ENCODE measurements at regions not wholly inside any gene's neighbourhood (a gene's known extent, or its start where the extent isn't known, plus 50 kb on each side); places are given as distances from the start of the nearest gene placed in this dataset.

GRCh38 chr7:69438584-69439412 lies 159.5 kb upstream of the AUTS2 start:
- TF ChIP-seq CTCF (IDR thresholded peaks at IDR 0.05; ENCODE audit: borderline replicate concordance, extremely low read depth, insufficient read depth): no peak
- Histone ChIP-seq H3K27ac (ENCODE audit: low read depth in 2 of 2, low read length in 2 of 2) (no peak overlapping the region), H3K27me3 (ENCODE audit: control insufficient read depth, insufficient read depth, low read length) (no peaks in the 10 kb centered on the region), H3K9ac (ENCODE audit: low read length in 3 of 3) (no peak overlapping the region), H3K36me3 (ENCODE audit: control insufficient read depth in 2 of 3, insufficient read depth in 3 of 3, low read length in 3 of 3) (no peaks in the 10 kb centered on the region), H3K4me3 (ENCODE audit: low read length in 3 of 3) (no peak overlapping the region), H3K4me1 (ENCODE audit: control insufficient read depth in 2 of 3, insufficient read depth in 2 of 3, low read depth in 1 of 3, low read length in 3 of 3) (no peaks in the 10 kb centered on the region), H3K9me3 (ENCODE audit: control insufficient read depth in 2 of 3, insufficient read depth in 1 of 3, low read length in 3 of 3) (no peaks in the 10 kb centered on the region)
- intact Hi-C loops (cut with DNase I): no loop called here
- no peak for DNase-seq
- no peak for FAIRE-seq

GRCh38 chr7:69439636-69440325 lies 158.5 kb upstream of the AUTS2 start:
- Histone ChIP-seq H3K4me1 (ENCODE audit: control insufficient read depth in 2 of 3, insufficient read depth in 2 of 3, low read depth in 1 of 3, low read length in 3 of 3) (no peaks in the 10 kb centered on the region), H3K9me3 (ENCODE audit: control insufficient read depth in 2 of 3, insufficient read depth in 1 of 3, low read length in 3 of 3) (no peaks in the 10 kb centered on the region), H3K4me3 (ENCODE audit: low read length in 3 of 3) (no peak overlapping the region), H3K9ac (ENCODE audit: low read length in 3 of 3) (no peak overlapping the region), H3K27me3 (ENCODE audit: control insufficient read depth, insufficient read depth, low read length) (no peaks in the 10 kb centered on the region), H3K36me3 (ENCODE audit: control insufficient read depth in 2 of 3, insufficient read depth in 3 of 3, low read length in 3 of 3) (no peaks in the 10 kb centered on the region), H3K27ac (ENCODE audit: low read depth in 2 of 2, low read length in 2 of 2) (no peak overlapping the region)
- no peak for FAIRE-seq
- DNase-seq: no peak
- TF ChIP-seq CTCF (IDR thresholded peaks at IDR 0.05; ENCODE audit: borderline replicate concordance, extremely low read depth, insufficient read depth): no peak
- intact Hi-C loops (cut with DNase I): no loop called here

- no peaks in the 10 kb centered on the region for H3K4me1 ChIP-seq (ENCODE audit: control insufficient read depth in 2 of 3, insufficient read depth in 2 of 3, low read depth in 1 of 3, low read length in 3 of 3)
- no peaks in the 10 kb centered on the region for H3K9me3 ChIP-seq (ENCODE audit: control insufficient read depth in 2 of 3, insufficient read depth in 1 of 3, low read length in 3 of 3)
- intact Hi-C loops (cut with DNase I): no loop called here
- no peak for FAIRE-seq
- H3K4me3 ChIP-seq (ENCODE audit: low read length in 3 of 3): no peak overlapping the region
- no peak for TF ChIP-seq CTCF (IDR thresholded peaks at IDR 0.05; ENCODE audit: borderline replicate concordance, extremely low read depth, insufficient read depth)
- H3K27ac ChIP-seq (ENCODE audit: low read depth in 2 of 2, low read length in 2 of 2): no peak overlapping the region
- no peaks in the 10 kb centered on the region for H3K36me3 ChIP-seq (ENCODE audit: control insufficient read depth in 2 of 3, insufficient read depth in 3 of 3, low read length in 3 of 3)
- no peak for DNase-seq
- no peaks in the 10 kb centered on the region for H3K27me3 ChIP-seq (ENCODE audit: control insufficient read depth, insufficient read depth, low read length)
- H3K9ac ChIP-seq (ENCODE audit: low read length in 3 of 3): no peak overlapping the region
These were observed 157.3 kb upstream of the AUTS2 start for GRCh38 chr7:69440976-69441375.

Measured in kidney (tissue), 13 donors.